ENCODE measurements at regions not wholly inside any gene's neighbourhood (a gene's known extent, or its start where the extent isn't known, plus 50 kb on each side); places are given as distances from the start of the nearest gene placed in this dataset.

- Histone ChIP-seq H3K9me3 (no peaks in the 10 kb centered on the region), H3K4me3 (peak overlapping the region; percentile 4 to 75 (median 46)), H3K27me3 (replicated peaks in 1 of 7) (peaks cover 0 to 12% (median 0%) of the 10 kb centered on the region in 7 donors), H3K27ac (peak overlapping the region; percentile 74 to 98 (median 96)), H3K4me1 (peaks cover 25 to 83% (median 69%) of the 10 kb centered on the region in 6 donors), H3K36me3 (peaks cover 0 to 33% (median 2%) of the 10 kb centered on the region in 6 donors)
- DNase-seq: peak; percentile 83
- 50 to 64% (median 58%) methylated on average over 14 to 15 of the region's 15 CpGs for WGBS, 5 donors
- TF ChIP-seq POLR2AphosphoS5 (IDR thresholded peaks at IDR 0.05) (peak in 2 of 3 donors; percentile 34 to 39), POLR2A (IDR thresholded peaks at IDR 0.05) (no peak)
- TF ChIP-seq, protein P1, sequence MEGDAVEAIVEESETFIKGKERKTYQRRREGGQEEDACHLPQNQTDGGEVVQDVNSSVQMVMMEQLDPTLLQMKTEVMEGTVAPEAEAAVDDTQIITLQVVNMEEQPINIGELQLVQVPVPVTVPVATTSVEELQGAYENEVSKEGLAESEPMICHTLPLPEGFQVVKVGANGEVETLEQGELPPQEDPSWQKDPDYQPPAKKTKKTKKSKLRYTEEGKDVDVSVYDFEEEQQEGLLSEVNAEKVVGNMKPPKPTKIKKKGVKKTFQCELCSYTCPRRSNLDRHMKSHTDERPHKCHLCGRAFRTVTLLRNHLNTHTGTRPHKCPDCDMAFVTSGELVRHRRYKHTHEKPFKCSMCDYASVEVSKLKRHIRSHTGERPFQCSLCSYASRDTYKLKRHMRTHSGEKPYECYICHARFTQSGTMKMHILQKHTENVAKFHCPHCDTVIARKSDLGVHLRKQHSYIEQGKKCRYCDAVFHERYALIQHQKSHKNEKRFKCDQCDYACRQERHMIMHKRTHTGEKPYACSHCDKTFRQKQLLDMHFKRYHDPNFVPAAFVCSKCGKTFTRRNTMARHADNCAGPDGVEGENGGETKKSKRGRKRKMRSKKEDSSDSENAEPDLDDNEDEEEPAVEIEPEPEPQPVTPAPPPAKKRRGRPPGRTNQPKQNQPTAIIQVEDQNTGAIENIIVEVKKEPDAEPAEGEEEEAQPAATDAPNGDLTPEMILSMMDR (IDR thresholded peaks at IDR 0.05 in 8 of 11, conservative IDR thresholded peaks at IDR 0.05 in 3 of 11): no peak
- intact Hi-C loops (cut with DNase I; ENCODE audit: low total_unique reads): no loop called here
Observed at GRCh38 chr9:129489838-129490582, 130.9 kb downstream of the C9orf50 start.

DNA sequence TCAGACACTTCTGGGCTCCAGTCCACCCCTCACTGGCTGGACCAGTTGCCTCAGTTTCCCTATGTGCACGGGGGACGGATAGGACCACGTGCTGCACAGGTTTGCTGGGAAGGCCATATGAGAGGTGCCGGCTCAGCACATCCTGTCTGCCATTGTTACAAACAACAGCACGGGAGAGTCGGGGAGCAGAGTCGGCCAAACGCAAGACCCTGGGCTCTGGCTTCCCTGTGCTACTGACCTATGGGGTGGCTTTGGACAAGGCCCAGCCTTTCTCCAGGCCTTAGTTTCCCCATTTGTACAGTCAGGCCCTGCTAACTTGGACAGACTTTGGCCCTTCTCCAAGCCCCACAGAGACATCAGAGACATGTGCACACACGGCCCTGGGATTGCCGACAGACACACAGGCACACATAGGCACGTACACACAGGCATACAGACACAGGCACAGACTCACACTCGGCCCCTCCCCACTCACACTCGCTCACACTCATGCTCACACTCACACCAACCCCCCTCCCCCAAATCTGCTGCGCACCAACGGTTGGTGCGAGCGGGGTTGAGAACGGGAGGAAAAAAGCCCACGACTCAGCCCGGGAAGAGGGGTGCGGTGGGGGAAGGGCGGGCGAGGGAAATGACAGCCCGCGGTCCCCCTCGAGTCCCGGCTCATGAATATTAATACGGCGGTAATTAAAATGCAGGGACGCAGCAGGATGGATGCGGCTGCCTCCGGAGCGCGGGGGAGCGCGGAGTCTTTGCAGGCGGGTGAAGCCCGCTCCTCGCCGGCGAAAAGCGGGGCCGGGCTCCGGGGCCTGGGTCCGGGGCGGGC lies 133.0 kb downstream of the C9orf50 start:
- WGBS, 5 donors: 9 to 12% (median 11%) methylated on average over 31 to 46 of the region's 46 CpGs
- peak; percentile 82 for DNase-seq
- intact Hi-C loops (cut with DNase I; ENCODE audit: low total_unique reads): no loop called here
- peaks cover 0 to 16% (median 0%) of the 10 kb centered on the region in 6 donors for H3K36me3 ChIP-seq
- peak overlapping the region; percentile 74 to 98 (median 96) for H3K27ac ChIP-seq
- H3K27me3 ChIP-seq (replicated peaks in 1 of 7): peaks cover 0 to 13% (median 6%) of the 10 kb centered on the region in 7 donors
- H3K4me1 ChIP-seq: peaks cover 28 to 84% (median 78%) of the 10 kb centered on the region in 6 donors
- peak overlapping the region; percentile 26 to 75 (median 46) for H3K4me3 ChIP-seq
- TF ChIP-seq POLR2AphosphoS5 (IDR thresholded peaks at IDR 0.05) (no peak), POLR2A (IDR thresholded peaks at IDR 0.05) (no peak)
- TF ChIP-seq, protein P1 (IDR thresholded peaks at IDR 0.05 in 8 of 11, conservative IDR thresholded peaks at IDR 0.05 in 3 of 11): no peak
- H3K9me3 ChIP-seq: no peaks in the 10 kb centered on the region

- intact Hi-C loops (cut with DNase I; ENCODE audit: low total_unique reads): no loop called here
- Histone ChIP-seq H3K4me3 (peak overlapping the region in 2 of 8 donors; percentile 54 to 75), H3K27me3 (replicated peaks in 1 of 7) (peaks cover 0 to 22% (median 13%) of the 10 kb centered on the region in 7 donors)
Observed at GRCh38 chr9:129486756-129487657, 133.9 kb downstream of the C9orf50 start.

More at GRCh38 chr9:129486756-129487657, 133.9 kb downstream of the C9orf50 start:
- TF ChIP-seq POLR2AphosphoS5 (IDR thresholded peaks at IDR 0.05): peak; percentile 54 to 64 (median 63)
- TF ChIP-seq, protein P1 (IDR thresholded peaks at IDR 0.05 in 8 of 11, conservative IDR thresholded peaks at IDR 0.05 in 3 of 11): no peak
- DNase-seq: no peak
- 70 to 85% (median 77%) methylated on average over 7 to 13 of the region's 13 CpGs for WGBS, 5 donors
- Histone ChIP-seq H3K27ac (peak overlapping the region; percentile 74 to 98 (median 96)), H3K4me1 (peaks cover 30 to 86% (median 78%) of the 10 kb centered on the region in 6 donors), H3K9me3 (no peaks in the 10 kb centered on the region), H3K36me3 (peaks cover 0 to 7% (median 0%) of the 10 kb centered on the region in 6 donors)
